Trophoblast cell (in vitro differentiated cells and primary cell): ENCODE measurements at regions not wholly inside any gene's neighbourhood (a gene's known extent, or its start where the extent isn't known, plus 50 kb on each side); places are given as distances from the start of the nearest gene placed in this dataset.

Experiments used
- DNase-seq, 2 donors: peaks; one replicate each; pipeline ENCODE4 v3.0.0-alpha.2; 2016
- H2AFZ ChIP-seq: 2 replicates; pipeline ENCODE4 v1.6.1; 2013; ENCODE audit warnings: low read length, moderate library complexity, mild to moderate bottlenecking; ENCODE audit not compliant: insufficient read depth, poor library complexity
- H2AK5ac ChIP-seq: 2 replicates; pipeline ENCODE4 v1.6.1; 2013; ENCODE audit warnings: mild to moderate bottlenecking, low read length
- H2BK120ac ChIP-seq: 2 replicates; pipeline ENCODE4 v1.6.1; 2013; ENCODE audit warnings: low read length, mild to moderate bottlenecking, moderate library complexity; ENCODE audit not compliant: insufficient read depth, poor library complexity
- H2BK12ac ChIP-seq: 2 replicates; pipeline ENCODE4 v1.6.1; 2013; ENCODE audit warnings: mild to moderate bottlenecking, low read length, moderate library complexity
- H2BK5ac ChIP-seq: 2 replicates; pipeline ENCODE4 v1.6.1; 2013; ENCODE audit warnings: low read length, low read depth, moderate library complexity, mild to moderate bottlenecking; ENCODE audit not compliant: poor library complexity
- H3K14ac ChIP-seq: 2 replicates; pipeline ENCODE4 v1.6.1; 2013; ENCODE audit warnings: mild to moderate bottlenecking, low read length
- H3K18ac ChIP-seq: 2 replicates; pipeline ENCODE4 v1.6.1; 2013; ENCODE audit warnings: mild to moderate bottlenecking, low read length
- H3K23ac ChIP-seq: 2 replicates; pipeline ENCODE4 v1.6.1; 2013; ENCODE audit warnings: low read length
- H3K27ac ChIP-seq: 2 replicates; pipeline ENCODE4 v1.5.1; 2013; ENCODE audit warnings: low read depth, mild to moderate bottlenecking, inconsistent platforms, low read length, moderate library complexity
- H3K27me3 ChIP-seq: 2 replicates; pipeline ENCODE4 v1.6.1; 2013; ENCODE audit warnings: inconsistent platforms, mild to moderate bottlenecking, low read length, moderate library complexity; ENCODE audit not compliant: insufficient read depth
- H3K36me3 ChIP-seq, 2 experiments: 1 replicate in 1 of 2; 2 replicates in 1 of 2; pipeline ENCODE4 v1.6.1; 2013; ENCODE audit warnings: low read length in 2 of 2, mild to moderate bottlenecking in 2 of 2, moderate library complexity in 1 of 2; ENCODE audit not compliant: insufficient read depth in 2 of 2, control insufficient read depth in 1 of 2
- H3K4ac ChIP-seq: 2 replicates; pipeline ENCODE4 v1.6.1; 2013; ENCODE audit warnings: low read depth, mild to moderate bottlenecking, low read length, moderate library complexity
- H3K4me1 ChIP-seq, 2 experiments: 1 replicate in 1 of 2; 2 replicates in 1 of 2; pipeline ENCODE4 v1.6.1; 2013; ENCODE audit warnings: low read length in 2 of 2, mild to moderate bottlenecking in 2 of 2, moderate library complexity in 1 of 2; ENCODE audit not compliant: insufficient read depth in 2 of 2, control insufficient read depth in 1 of 2
- H3K4me2 ChIP-seq: 2 replicates; pipeline ENCODE4 v1.6.1; 2013; ENCODE audit warnings: inconsistent platforms, mild to moderate bottlenecking, low read length, moderate library complexity
- H3K4me3 ChIP-seq: 2 replicates; pipeline ENCODE4 v1.5.1; 2013; ENCODE audit warnings: mild to moderate bottlenecking, low read depth, low read length, inconsistent platforms
- H3K79me1 ChIP-seq: one replicate; pipeline ENCODE4 v1.6.1; 2013; ENCODE audit warnings: low read length
- H3K79me2 ChIP-seq: 2 replicates; pipeline ENCODE4 v1.6.1; 2013; ENCODE audit warnings: low read length, mild to moderate bottlenecking; ENCODE audit not compliant: control insufficient read depth, insufficient read depth, poor library complexity
- H3K9ac ChIP-seq: 2 replicates; pipeline ENCODE4 v1.6.1; 2013; ENCODE audit warnings: mild to moderate bottlenecking, low read length
- H3K9me3 ChIP-seq: 2 replicates; pipeline ENCODE4 v1.6.1; 2013; ENCODE audit warnings: low read depth, mild to moderate bottlenecking, control low read depth, inconsistent platforms, low read length; ENCODE audit not compliant: insufficient read depth
- H4K12ac ChIP-seq: 2 replicates; pipeline ENCODE4 v1.6.1; 2013; ENCODE audit warnings: low read depth, mild to moderate bottlenecking, low read length, moderate library complexity
- H4K8ac ChIP-seq: 2 replicates; pipeline ENCODE4 v1.6.1; 2013; ENCODE audit warnings: low read depth, mild to moderate bottlenecking, low read length, moderate library complexity
- H4K91ac ChIP-seq: one replicate; pipeline ENCODE4 v1.6.1; 2013; ENCODE audit warnings: low read depth, mild to moderate bottlenecking, low read length, moderate library complexity
- WGBS: extraction: QIAGEN DNeasy Blood & Tissue Kit; methylation state at CpG from one replicate; pipeline ENCODE4 v1.1.7; 2013; ENCODE audit warnings: missing lambda C conversion rate; ENCODE audit not compliant: insufficient read length, insufficient coverage; ENCODE audit errors: extremely low coverage; 5-methylcytosine and 5-hydroxymethylcytosine counted together

- no peaks in the 10 kb centered on the region for H3K79me1 ChIP-seq
Observed at GRCh38 chr13:105492216-105492615, 1043.2 kb downstream of the EFNB2 start.

DNA sequence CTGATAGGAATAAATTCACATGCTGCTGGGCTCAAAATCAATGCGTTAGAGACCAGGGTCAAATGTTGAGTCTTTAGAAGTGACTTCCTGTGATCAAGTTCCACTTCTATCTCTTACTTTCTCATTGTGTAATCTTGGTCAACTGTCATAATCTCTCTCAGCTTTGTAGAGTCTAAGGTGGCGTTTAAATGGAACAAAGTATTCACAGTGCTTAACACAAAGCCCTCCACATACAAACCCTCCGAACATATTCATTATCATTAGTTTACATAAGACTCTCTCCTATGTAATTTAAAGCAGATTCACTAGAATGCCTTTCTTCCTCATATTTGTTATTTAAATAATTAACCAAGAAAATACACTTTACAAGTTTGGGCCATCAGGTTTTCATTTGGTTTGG lies 1044.1 kb downstream of the EFNB2 start:
- Histone ChIP-seq H2AFZ (no peak overlapping the region), H3K4me3 (no peak overlapping the region), H3K9me3 (no peaks in the 10 kb centered on the region), H3K23ac (no peak overlapping the region), H4K12ac (no peak overlapping the region), H3K9ac (no peak overlapping the region), H2AK5ac (no peak overlapping the region), H3K27ac (no peak overlapping the region), H3K4ac (no peak overlapping the region), H4K91ac (no peak overlapping the region), H4K8ac (no peak overlapping the region), H3K18ac (no peak overlapping the region), H2BK12ac (no peak overlapping the region), H3K4me2 (no peak overlapping the region), H2BK5ac (no peak overlapping the region), H3K14ac (no peak overlapping the region), H3K36me3 (no peaks in the 10 kb centered on the region), H3K27me3 (no peaks in the 10 kb centered on the region), H3K79me1 (peaks cover 2% of the 10 kb centered on the region), H3K4me1 (peaks cover 0 to 3% of the 10 kb centered on the region in 2 experiments), H2BK120ac (no peak overlapping the region), H3K79me2 (no peaks in the 10 kb centered on the region)
- no peak for DNase-seq
- no CpG with 5 or more reads among the region's 3 CpGs for WGBS

More at GRCh38 chr13:105492216-105492615, 1043.2 kb downstream of the EFNB2 start:
- H3K27ac ChIP-seq, result no peak overlapping the region
- no peak overlapping the region for H3K18ac ChIP-seq
- H4K8ac ChIP-seq, result no peak overlapping the region
- no peak overlapping the region for H2BK12ac ChIP-seq
- H2AFZ ChIP-seq, result no peak overlapping the region
- no peaks in the 10 kb centered on the region for H3K36me3 ChIP-seq
- H4K91ac ChIP-seq, result no peak overlapping the region
- no peak overlapping the region for H3K4me3 ChIP-seq
- H3K79me2 ChIP-seq, result no peaks in the 10 kb centered on the region
- H3K9me3 ChIP-seq, result no peaks in the 10 kb centered on the region
- no peak overlapping the region for H2BK120ac ChIP-seq
- no peak for DNase-seq
- H3K4me2 ChIP-seq, result no peak overlapping the region
- no peak overlapping the region for H3K14ac ChIP-seq
- H2AK5ac ChIP-seq, result no peak overlapping the region
- no peak overlapping the region for H2BK5ac ChIP-seq
- peaks cover 0 to 5% of the 10 kb centered on the region in 2 experiments for H3K4me1 ChIP-seq
- no peak overlapping the region for H3K4ac ChIP-seq
- no peaks in the 10 kb centered on the region for H3K27me3 ChIP-seq
- no peak overlapping the region for H3K9ac ChIP-seq
- H4K12ac ChIP-seq, result no peak overlapping the region
- no peak overlapping the region for H3K23ac ChIP-seq

- H3K4me1 ChIP-seq, result no peaks in the 10 kb centered on the region
- H3K18ac ChIP-seq, result no peak overlapping the region
- H2AFZ ChIP-seq, result no peak overlapping the region
- H4K8ac ChIP-seq, result no peak overlapping the region
- H4K91ac ChIP-seq, result no peak overlapping the region
- no peak overlapping the region for H2BK12ac ChIP-seq
- peaks cover 2% of the 10 kb centered on the region for H3K79me1 ChIP-seq
- no peaks in the 10 kb centered on the region for H3K79me2 ChIP-seq
- no peaks in the 10 kb centered on the region for H3K9me3 ChIP-seq
- H2BK120ac ChIP-seq, result no peak overlapping the region
- no peak overlapping the region for H2BK5ac ChIP-seq
- H3K27ac ChIP-seq, result no peak overlapping the region
- H3K23ac ChIP-seq, result no peak overlapping the region
- no peak overlapping the region for H4K12ac ChIP-seq
- no peak overlapping the region for H3K4ac ChIP-seq
- no peak overlapping the region for H3K4me3 ChIP-seq
- no peaks in the 10 kb centered on the region for H3K36me3 ChIP-seq
- DNase-seq, result no peak
- no peaks in the 10 kb centered on the region for H3K27me3 ChIP-seq
- no CpG with 5 or more reads among the region's 2 CpGs for WGBS
- no peak overlapping the region for H3K4me2 ChIP-seq
- no peak overlapping the region for H3K9ac ChIP-seq
- no peak overlapping the region for H2AK5ac ChIP-seq
- no peak overlapping the region for H3K14ac ChIP-seq
Observed at GRCh38 chr13:105485081-105485480, 1050.4 kb downstream of the EFNB2 start.

GRCh38 chr13:105474983-105475610 lies 1060.4 kb downstream of the EFNB2 start:
- H3K9ac ChIP-seq, result no peak overlapping the region
- peaks cover 6% of the 10 kb centered on the region for H3K79me1 ChIP-seq
- no peak overlapping the region for H2BK12ac ChIP-seq
- H3K4ac ChIP-seq, result no peak overlapping the region
- no peaks in the 10 kb centered on the region for H3K36me3 ChIP-seq
- H3K18ac ChIP-seq, result no peak overlapping the region
- no peak overlapping the region for H2BK120ac ChIP-seq
- no peak overlapping the region for H3K23ac ChIP-seq
- H3K4me2 ChIP-seq, result no peak overlapping the region
- H4K12ac ChIP-seq, result no peak overlapping the region
- H3K4me3 ChIP-seq, result no peak overlapping the region
- no peak overlapping the region for H2AFZ ChIP-seq
- no peak overlapping the region for H4K8ac ChIP-seq
- H3K14ac ChIP-seq, result no peak overlapping the region
- no peaks in the 10 kb centered on the region for H3K9me3 ChIP-seq
- H3K79me2 ChIP-seq, result no peaks in the 10 kb centered on the region
- H3K4me1 ChIP-seq, result peaks cover 0 to 3% of the 10 kb centered on the region in 2 experiments
- no peaks in the 10 kb centered on the region for H3K27me3 ChIP-seq
- no peak overlapping the region for H2BK5ac ChIP-seq
- no CpG with 5 or more reads among the region's 2 CpGs for WGBS
- H3K27ac ChIP-seq, result peak overlapping the region; percentile 87
- H4K91ac ChIP-seq, result no peak overlapping the region
- peak; percentile 26 to 86 for DNase-seq
- no peak overlapping the region for H2AK5ac ChIP-seq
